ENCODE measurements at regions not wholly inside any gene's neighbourhood (a gene's known extent, or its start where the extent isn't known, plus 50 kb on each side); places are given as distances from the start of the nearest gene placed in this dataset.
"Not testable (repeated sequence)": the region's sequence is repeated elsewhere in the genome, so short reads cannot be mapped to it uniquely, and the experiment has no call there.

DNA sequence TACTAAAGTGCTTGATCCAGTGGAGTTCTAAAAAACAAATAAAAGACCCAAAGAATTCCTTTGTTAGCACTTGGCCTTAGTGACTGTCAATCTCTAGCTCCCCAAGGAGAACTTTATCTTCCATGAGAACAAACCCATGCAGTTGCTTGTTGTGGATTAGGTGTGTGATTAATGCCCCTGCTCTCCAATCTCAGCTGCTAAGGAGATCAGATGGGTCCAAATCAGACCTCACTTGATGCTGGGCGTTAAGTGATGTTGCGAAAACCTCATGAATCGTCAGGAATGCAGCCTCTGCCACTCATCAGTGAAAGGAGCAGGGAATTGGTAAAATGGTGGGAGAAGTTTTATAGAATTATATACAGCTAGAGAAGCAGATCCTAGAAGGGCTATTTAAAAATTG is 133.7 kb downstream of the DMAC1 start:
- no peak for TF ChIP-seq POLR2A (IDR thresholded peaks at IDR 0.05; ENCODE audit: low read length)
- TF ChIP-seq GATA1 (IDR thresholded peaks at IDR 0.05; ENCODE audit: low read depth, low read length), result no peak
- DNase-seq, result no peak

DNA sequence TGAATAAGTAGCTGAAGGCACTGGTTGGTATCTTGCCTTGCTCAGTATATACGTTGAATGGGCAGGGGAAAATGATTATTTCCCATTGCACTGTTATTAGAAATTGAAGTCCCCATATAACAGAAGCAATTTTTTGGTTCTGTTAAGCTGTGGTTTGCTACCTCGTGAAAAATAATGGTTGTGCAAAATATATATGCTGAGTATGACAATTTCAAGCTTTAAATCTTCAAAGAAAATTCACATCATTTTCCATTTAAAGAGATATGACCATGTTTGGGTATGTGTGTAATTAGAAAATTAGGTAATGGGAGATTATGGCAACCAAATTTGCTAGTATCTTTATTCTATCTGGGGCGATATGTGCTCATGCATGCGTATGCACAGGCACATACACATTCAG is 139.8 kb downstream of the DMAC1 start:
- TF ChIP-seq POLR2A (IDR thresholded peaks at IDR 0.05; ENCODE audit: low read length) (no peak), GATA1 (IDR thresholded peaks at IDR 0.05; ENCODE audit: low read depth, low read length) (no peak)
- DNase-seq, result no peak

DNA sequence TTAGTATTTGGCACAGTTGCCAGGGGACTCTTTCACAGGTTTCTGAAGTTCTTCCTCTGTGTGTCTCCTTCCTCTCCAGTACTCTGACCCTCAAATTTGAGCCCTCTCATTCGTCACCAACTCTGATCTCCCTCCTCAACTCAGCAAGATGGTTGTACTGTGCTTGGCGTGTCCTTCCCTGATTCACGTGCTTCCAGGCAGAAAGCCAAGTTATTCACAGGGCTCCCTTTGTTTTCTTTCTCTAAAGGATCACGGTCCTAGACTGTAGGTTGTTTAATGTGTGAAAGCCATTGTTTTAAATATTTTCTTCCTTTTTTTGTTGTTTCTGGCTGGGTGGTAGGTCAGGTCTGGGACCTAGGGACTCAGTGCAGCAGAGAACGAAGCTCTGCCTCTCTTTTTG is 142.9 kb downstream of the DMAC1 start:
- no peak for TF ChIP-seq POLR2A (IDR thresholded peaks at IDR 0.05; ENCODE audit: low read length)
- TF ChIP-seq GATA1 (IDR thresholded peaks at IDR 0.05; ENCODE audit: low read depth, low read length), result no peak
- no peak for DNase-seq

DNA sequence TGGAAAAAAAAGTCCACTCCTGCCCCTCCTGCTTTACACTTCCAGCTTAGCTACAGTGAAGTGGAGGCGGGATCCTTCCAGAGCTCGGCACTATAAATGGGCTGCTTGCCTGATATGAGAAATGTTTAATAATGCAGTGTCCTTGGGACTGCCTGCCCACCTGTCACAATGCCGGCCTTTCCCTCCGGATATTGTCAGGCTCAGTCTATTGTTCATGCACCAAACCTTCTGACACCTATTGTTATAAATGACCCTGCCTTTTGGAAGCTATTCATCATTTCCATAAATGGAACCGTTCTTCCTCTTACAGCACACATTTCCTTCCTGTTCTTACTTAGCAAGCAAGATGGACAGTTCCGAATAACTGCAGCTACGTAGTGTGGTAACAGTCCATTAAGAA is 146.3 kb downstream of the DMAC1 start:
- no peak for TF ChIP-seq POLR2A (IDR thresholded peaks at IDR 0.05; ENCODE audit: low read length)
- no peak for TF ChIP-seq GATA1 (IDR thresholded peaks at IDR 0.05; ENCODE audit: low read depth, low read length)
- DNase-seq, result no peak

DNA sequence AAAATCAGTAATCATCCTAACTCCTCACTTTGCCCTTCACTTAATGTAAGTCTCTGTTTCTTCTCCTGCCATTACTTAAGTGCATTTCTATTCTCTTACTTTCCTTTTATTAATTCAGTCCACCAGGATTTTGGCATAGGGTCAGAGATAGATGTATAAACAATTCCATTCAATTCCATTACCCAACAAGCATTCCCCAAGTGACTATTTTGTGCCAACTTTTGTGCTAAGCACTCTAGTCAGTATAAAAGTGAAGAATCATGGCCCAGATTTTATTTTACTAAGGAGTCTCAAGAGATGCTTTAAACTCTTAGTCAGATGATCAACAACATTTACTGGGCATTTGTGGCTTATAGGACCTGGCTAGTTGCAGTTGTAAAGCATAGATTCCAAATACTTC is 159.3 kb downstream of the DMAC1 start:
- DNase-seq, result no peak
- no peak for TF ChIP-seq GATA1 (IDR thresholded peaks at IDR 0.05; ENCODE audit: low read depth, low read length)

DNA sequence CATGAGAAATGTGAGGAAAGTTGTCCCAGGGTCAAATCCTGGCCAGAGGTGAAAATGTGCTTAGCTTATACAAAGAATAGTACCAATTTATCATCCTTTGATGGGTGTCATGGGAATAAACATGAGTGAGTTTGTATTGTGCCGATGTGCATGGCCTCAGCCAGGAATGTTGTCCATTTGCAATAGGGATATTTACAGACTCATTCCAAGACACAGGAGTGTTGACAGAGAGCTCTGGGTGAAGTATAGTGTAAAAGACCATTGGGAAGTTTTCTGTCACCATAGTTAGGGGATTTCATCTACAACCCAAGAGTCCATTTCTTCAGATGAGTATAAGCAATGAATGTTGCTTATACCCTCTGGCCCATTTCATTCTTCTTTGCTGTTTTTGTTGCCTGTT is 160.1 kb downstream of the DMAC1 start:
- no peak for DNase-seq
- no peak for TF ChIP-seq POLR2A (IDR thresholded peaks at IDR 0.05; ENCODE audit: low read length)
- no peak for TF ChIP-seq GATA1 (IDR thresholded peaks at IDR 0.05; ENCODE audit: low read depth, low read length)

DNA sequence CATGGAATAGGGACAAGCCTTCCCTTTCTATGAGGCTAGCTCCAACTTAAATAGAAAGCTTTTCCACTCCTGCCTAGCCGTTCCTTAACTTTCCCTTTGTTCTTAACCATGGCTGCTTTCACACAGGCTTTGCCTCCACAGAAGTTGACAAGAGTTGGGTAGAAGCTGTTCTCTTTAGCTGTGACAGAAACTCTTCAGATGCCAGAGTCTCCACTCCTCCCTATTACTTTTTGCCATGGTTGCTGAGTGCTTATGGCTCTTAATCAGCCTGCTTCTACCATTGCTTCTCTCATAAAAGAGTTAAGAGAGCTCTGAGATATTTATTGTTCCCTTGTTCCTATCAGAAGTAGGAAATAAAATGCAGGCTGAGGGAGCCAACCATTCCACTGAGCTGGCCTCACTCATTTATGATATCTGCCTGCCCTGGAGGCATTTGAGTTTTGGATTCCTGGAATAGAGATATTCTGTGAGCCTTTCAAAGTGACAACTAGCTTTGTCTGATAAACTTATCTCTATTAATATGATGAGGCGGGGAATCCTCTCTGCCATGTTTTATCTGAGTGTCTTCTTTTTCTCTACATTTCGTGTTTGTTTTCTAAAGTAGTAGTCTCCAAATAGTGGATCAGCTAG is 162.6 kb downstream of the DMAC1 start:
- no peak for DNase-seq
- no peak for TF ChIP-seq GATA1 (IDR thresholded peaks at IDR 0.05; ENCODE audit: low read depth, low read length)
- no peak for TF ChIP-seq POLR2A (IDR thresholded peaks at IDR 0.05; ENCODE audit: low read length)

DNA sequence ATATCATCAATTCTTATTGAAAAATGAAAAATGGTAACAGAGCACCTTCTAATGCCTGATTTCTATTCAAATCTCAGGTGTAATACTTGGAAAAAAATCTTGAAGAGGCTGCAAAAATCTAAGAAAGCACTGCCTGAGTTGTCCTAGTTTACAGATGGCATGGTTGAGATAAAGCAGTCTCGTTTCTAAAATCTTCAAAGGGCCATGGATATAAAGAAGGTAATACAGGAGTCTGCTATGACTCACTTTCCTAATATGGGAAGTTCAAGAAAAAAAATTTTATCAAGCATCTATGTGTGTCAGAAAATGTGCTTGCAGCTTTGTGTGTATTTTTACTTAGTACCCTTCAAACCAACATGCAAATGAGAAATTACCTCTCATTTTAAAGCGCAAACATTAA is 163.3 kb downstream of the DMAC1 start:
- TF ChIP-seq GATA1 (IDR thresholded peaks at IDR 0.05; ENCODE audit: low read depth, low read length) (no peak), POLR2A (IDR thresholded peaks at IDR 0.05; ENCODE audit: low read length) (no peak)
- DNase-seq, result no peak

DNA sequence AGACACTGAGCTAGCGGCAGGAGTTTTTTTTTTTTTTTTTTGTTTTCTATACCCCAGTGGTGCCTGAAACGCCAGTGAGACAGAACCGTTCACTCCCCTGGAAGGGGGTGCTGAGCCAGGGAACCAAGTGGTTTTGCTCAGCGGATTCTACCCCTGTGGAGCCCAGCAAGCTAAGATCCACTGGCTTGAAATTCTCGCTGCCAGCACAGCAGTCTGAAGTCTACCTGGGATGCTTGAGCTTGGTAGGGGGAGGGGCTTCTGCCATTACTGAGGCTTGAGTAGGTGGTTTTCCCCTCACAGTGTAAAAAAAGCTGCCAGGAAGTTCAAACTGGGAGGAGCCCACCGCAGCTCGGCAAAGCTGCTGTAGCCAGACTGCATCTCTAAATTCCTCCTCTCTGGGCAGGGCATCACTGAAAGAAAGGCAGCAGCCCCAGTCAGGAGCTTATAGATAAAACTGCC is 173.0 kb downstream of the DMAC1 start:
- DNase-seq, result not testable (repeated sequence)

DNA sequence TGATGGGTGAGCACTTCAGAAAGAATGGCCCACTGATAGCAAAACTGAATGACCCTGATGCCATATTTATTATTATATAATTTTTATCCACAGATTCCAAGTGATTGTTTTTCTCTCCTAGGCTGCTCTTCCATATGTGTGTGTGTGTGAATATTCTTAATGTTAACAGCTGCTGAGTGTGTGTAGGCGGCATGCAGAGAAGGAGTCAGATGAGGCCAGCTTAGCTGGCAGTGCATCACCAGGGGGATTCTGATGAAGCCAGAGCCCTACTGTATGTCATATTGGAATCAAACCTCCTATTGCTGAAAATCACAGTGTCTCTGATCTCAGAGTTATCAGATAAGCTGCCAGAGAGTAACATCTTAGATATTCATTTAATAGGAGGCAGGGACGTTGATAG is 177.1 kb downstream of the DMAC1 start:
- no peak for DNase-seq
- no peak for TF ChIP-seq POLR2A (IDR thresholded peaks at IDR 0.05; ENCODE audit: low read length)
- no peak for TF ChIP-seq GATA1 (IDR thresholded peaks at IDR 0.05; ENCODE audit: low read depth, low read length)

DNA sequence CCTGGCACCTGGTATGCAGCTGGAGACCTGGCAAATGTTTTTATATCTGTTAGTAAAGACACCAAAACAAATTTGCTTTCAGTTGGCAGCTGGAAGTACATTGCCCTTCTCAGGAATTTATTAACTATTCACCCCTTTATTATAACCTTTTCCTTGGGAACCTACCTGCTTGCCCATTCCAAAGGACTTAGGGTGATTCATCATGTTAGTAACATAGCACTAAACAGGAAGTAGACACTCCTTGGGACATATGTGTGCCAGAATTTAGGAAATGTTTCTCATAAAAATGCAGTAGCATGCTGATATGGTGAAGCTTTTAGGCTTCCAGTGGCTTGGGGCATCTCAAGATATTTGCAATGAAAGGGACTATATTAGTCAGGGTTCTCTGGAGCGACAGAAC is 184.2 kb downstream of the DMAC1 start:
- no peak for DNase-seq
- TF ChIP-seq GATA1 (IDR thresholded peaks at IDR 0.05; ENCODE audit: low read depth, low read length), result no peak
- no peak for TF ChIP-seq POLR2A (IDR thresholded peaks at IDR 0.05; ENCODE audit: low read length)

DNA sequence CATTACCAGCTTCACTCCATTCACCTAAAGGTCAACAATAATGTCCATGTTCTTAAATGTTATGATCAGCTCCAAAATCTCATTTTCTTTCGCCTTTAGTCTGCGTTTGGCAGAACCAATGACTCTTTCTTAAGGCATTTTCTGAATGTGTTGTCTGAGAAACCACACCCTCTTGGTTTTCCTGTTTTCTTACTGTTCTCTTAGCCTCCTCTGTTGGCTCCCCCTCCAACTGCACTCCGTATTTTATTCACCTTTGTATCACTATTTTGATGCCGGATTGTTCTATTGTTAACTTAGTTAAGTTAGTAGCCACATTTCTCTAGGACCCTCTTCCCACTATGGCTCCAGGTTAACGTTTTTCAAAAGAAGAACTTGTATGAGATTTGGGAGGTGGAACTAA is 185.6 kb downstream of the DMAC1 start:
- DNase-seq, result no peak
- TF ChIP-seq POLR2A (IDR thresholded peaks at IDR 0.05; ENCODE audit: low read length) (no peak), GATA1 (IDR thresholded peaks at IDR 0.05; ENCODE audit: low read depth, low read length) (no peak)

DNA sequence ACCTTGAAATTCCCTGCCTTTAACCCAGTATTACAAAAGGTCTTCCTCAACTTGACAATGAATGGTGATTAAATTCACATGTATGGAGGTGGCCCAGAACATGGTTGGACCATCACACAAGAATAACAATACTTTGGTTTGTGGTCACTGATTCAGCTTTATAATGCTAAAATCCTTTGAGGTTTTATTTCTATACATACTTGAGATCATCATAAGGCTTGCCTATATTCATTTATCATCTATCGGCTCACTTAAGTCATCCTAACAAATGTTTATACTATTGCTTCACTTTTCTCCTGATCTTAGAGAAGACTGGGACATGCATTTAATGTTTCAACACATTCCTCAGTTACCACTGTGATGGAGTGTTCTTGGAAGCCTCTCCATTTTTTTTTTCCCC is 191.3 kb downstream of the DMAC1 start:
- DNase-seq, result no peak
- TF ChIP-seq POLR2A (IDR thresholded peaks at IDR 0.05; ENCODE audit: low read length) (no peak), GATA1 (IDR thresholded peaks at IDR 0.05; ENCODE audit: low read depth, low read length) (no peak)

DNA sequence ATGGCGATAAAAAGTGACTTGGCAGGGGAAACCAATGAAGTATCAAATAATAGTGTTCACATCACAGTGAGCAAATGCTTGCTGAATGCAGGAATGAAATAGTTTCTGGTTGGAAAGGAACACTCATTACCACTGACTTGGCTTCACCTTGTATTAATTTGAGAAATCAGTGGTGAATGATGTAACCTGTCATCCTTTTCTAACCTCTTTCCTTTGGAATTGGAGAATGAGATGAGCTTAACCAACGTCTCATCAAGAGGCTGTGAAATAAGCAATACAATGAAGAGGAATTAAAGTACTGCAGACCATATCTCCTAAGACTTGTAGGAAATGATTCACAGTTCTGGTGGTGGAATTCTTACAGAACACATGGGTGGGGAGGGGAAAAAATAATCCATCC is 192.2 kb downstream of the DMAC1 start:
- no peak for TF ChIP-seq POLR2A (IDR thresholded peaks at IDR 0.05; ENCODE audit: low read length)
- no peak for TF ChIP-seq GATA1 (IDR thresholded peaks at IDR 0.05; ENCODE audit: low read depth, low read length)
- DNase-seq, result no peak

DNA sequence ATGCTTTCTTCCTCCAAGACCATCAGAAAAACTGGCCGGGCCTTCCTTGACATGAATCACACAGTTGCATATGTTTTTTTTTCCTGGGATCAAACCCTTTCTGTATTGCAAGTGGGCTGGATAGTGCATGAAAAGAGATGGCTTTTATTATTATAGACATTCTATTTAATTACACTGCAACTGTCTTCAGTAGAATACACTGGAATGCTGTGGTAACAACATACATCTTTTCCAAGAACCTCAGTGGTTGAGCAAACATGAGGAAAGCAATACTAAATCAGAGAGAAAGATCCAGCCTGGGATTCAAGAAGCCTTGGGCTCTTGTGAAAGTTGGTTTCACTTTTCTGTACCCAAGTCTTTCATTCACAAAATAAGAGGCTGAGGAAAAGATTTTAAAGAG is 193.0 kb downstream of the DMAC1 start:
- TF ChIP-seq GATA1 (IDR thresholded peaks at IDR 0.05; ENCODE audit: low read depth, low read length) (no peak), POLR2A (IDR thresholded peaks at IDR 0.05; ENCODE audit: low read length) (no peak)
- DNase-seq, result no peak

DNA sequence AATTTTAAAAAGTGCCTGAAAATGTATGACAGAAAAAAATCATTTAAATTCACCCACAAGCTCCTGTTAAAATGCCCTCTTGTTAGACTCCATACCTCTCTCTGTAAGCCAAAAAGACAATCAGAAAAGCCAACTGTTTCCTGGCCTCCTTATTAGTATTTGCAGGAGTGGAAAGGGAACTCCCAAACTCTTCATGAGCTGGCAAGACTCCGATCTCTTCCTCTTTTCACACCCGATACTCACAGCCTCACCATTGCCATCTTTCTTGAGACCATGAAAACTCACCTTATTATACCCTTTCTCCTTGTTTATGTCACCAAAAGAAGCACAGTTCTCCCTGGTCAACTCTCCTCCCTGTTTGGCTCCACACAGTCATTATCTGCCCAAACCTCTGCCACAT is 197.8 kb downstream of the DMAC1 start:
- TF ChIP-seq POLR2A (IDR thresholded peaks at IDR 0.05; ENCODE audit: low read length) (no peak), GATA1 (IDR thresholded peaks at IDR 0.05; ENCODE audit: low read depth, low read length) (no peak)
- no peak for DNase-seq
